ENCODE measurements at regions not wholly inside any gene's neighbourhood (a gene's known extent, or its start where the extent isn't known, plus 50 kb on each side); places are given as distances from the start of the nearest gene placed in this dataset.

- peaks cover 10% of the 10 kb centered on the region for H3K9me3 Mint-ChIP-seq
- H3K27ac Mint-ChIP-seq = no peak overlapping the region
- DNase-seq (ENCODE audit: low spot score) = no peak
- H3K36me3 Mint-ChIP-seq (ENCODE audit: low read depth) = no peaks in the 10 kb centered on the region
- H3K4me1 Mint-ChIP-seq (ENCODE audit: low read depth) = peaks cover 14% of the 10 kb centered on the region
- H3K4me3 Mint-ChIP-seq = no peak overlapping the region
- peaks cover 17% of the 10 kb centered on the region for H3K27me3 Mint-ChIP-seq (ENCODE audit: low read depth)
Measured at GRCh38 chr10:3620818-3621217, 164.2 kb downstream of the KLF6 start.

- Mint-ChIP-seq H3K36me3 (ENCODE audit: low read depth) (no peaks in the 10 kb centered on the region), H3K27ac (no peak overlapping the region), H3K27me3 (ENCODE audit: low read depth) (peaks cover 17% of the 10 kb centered on the region), H3K4me1 (ENCODE audit: low read depth) (peaks cover 14% of the 10 kb centered on the region), H3K9me3 (peaks cover 10% of the 10 kb centered on the region), H3K4me3 (no peak overlapping the region)
- no peak for DNase-seq (ENCODE audit: low spot score)
Measured at GRCh38 chr10:3619241-3619640, 165.8 kb downstream of the KLF6 start.

GRCh38 chr10:3616880-3617279 is 168.1 kb downstream of the KLF6 start:
- Mint-ChIP-seq H3K9me3 (peaks cover 17% of the 10 kb centered on the region), H3K27ac (no peak overlapping the region), H3K4me1 (ENCODE audit: low read depth) (no peaks in the 10 kb centered on the region), H3K36me3 (ENCODE audit: low read depth) (no peaks in the 10 kb centered on the region), H3K4me3 (no peak overlapping the region), H3K27me3 (ENCODE audit: low read depth) (peaks cover 17% of the 10 kb centered on the region)
- DNase-seq (ENCODE audit: low spot score) = no peak

GRCh38 chr10:3613318-3613717 is 171.7 kb downstream of the KLF6 start:
- Mint-ChIP-seq H3K9me3 (peaks cover 42% of the 10 kb centered on the region), H3K4me1 (ENCODE audit: low read depth) (no peaks in the 10 kb centered on the region), H3K36me3 (ENCODE audit: low read depth) (peaks cover 9% of the 10 kb centered on the region), H3K27me3 (ENCODE audit: low read depth) (peaks cover 18% of the 10 kb centered on the region), H3K27ac (no peak overlapping the region), H3K4me3 (no peak overlapping the region)
- no peak for DNase-seq (ENCODE audit: low spot score)

- Mint-ChIP-seq H3K27ac (no peak overlapping the region), H3K9me3 (peaks cover 52% of the 10 kb centered on the region), H3K4me3 (no peak overlapping the region)
Measured at GRCh38 chr10:3612183-3613001, 172.6 kb downstream of the KLF6 start.

GRCh38 chr10:3606309-3606708 is 178.7 kb downstream of the KLF6 start:
- Mint-ChIP-seq H3K9me3 (peaks cover 54% of the 10 kb centered on the region), H3K4me3 (no peak overlapping the region), H3K4me1 (ENCODE audit: low read depth) (no peaks in the 10 kb centered on the region)

More at GRCh38 chr10:3612183-3613001, 172.6 kb downstream of the KLF6 start:
- DNase-seq (ENCODE audit: low spot score) = no peak
- peaks cover 14% of the 10 kb centered on the region for H3K27me3 Mint-ChIP-seq (ENCODE audit: low read depth)
- peaks cover 11% of the 10 kb centered on the region for H3K36me3 Mint-ChIP-seq (ENCODE audit: low read depth)
- no peaks in the 10 kb centered on the region for H3K4me1 Mint-ChIP-seq (ENCODE audit: low read depth)

GRCh38 chr10:3605882-3606281 is 179.1 kb downstream of the KLF6 start:
- Mint-ChIP-seq H3K4me1 (ENCODE audit: low read depth) (no peaks in the 10 kb centered on the region), H3K9me3 (peaks cover 50% of the 10 kb centered on the region), H3K27ac (no peak overlapping the region), H3K36me3 (ENCODE audit: low read depth) (peaks cover 12% of the 10 kb centered on the region), H3K4me3 (no peak overlapping the region), H3K27me3 (ENCODE audit: low read depth) (peaks cover 20% of the 10 kb centered on the region)
- no peak for DNase-seq (ENCODE audit: low spot score)

More at GRCh38 chr10:3606309-3606708, 178.7 kb downstream of the KLF6 start:
- Mint-ChIP-seq H3K27ac (no peak overlapping the region), H3K36me3 (ENCODE audit: low read depth) (peaks cover 12% of the 10 kb centered on the region), H3K27me3 (ENCODE audit: low read depth) (peaks cover 16% of the 10 kb centered on the region)
- DNase-seq (ENCODE audit: low spot score) = no peak

GRCh38 chr10:3595736-3596135 is 189.3 kb downstream of the KLF6 start:
- Mint-ChIP-seq H3K9me3 (no peaks in the 10 kb centered on the region), H3K36me3 (ENCODE audit: low read depth) (no peaks in the 10 kb centered on the region), H3K4me3 (no peak overlapping the region), H3K4me1 (ENCODE audit: low read depth) (no peaks in the 10 kb centered on the region), H3K27me3 (ENCODE audit: low read depth) (peaks cover 42% of the 10 kb centered on the region), H3K27ac (no peak overlapping the region)
- no peak for DNase-seq (ENCODE audit: low spot score)

- no peak for DNase-seq (ENCODE audit: low spot score)
- Mint-ChIP-seq H3K9me3 (no peaks in the 10 kb centered on the region), H3K27me3 (ENCODE audit: low read depth) (peaks cover 36% of the 10 kb centered on the region), H3K36me3 (ENCODE audit: low read depth) (no peaks in the 10 kb centered on the region), H3K4me3 (no peak overlapping the region), H3K27ac (no peak overlapping the region), H3K4me1 (ENCODE audit: low read depth) (no peaks in the 10 kb centered on the region)
Measured at GRCh38 chr10:3593611-3594010, 191.4 kb downstream of the KLF6 start.

GRCh38 chr10:3592424-3592823 is 192.6 kb downstream of the KLF6 start:
- no peaks in the 10 kb centered on the region for H3K9me3 Mint-ChIP-seq
- no peak overlapping the region for H3K4me3 Mint-ChIP-seq
- DNase-seq (ENCODE audit: low spot score) = no peak
- no peak overlapping the region for H3K27ac Mint-ChIP-seq
- H3K27me3 Mint-ChIP-seq (ENCODE audit: low read depth) = peaks cover 34% of the 10 kb centered on the region
- H3K36me3 Mint-ChIP-seq (ENCODE audit: low read depth) = no peaks in the 10 kb centered on the region
- H3K4me1 Mint-ChIP-seq (ENCODE audit: low read depth) = no peaks in the 10 kb centered on the region

- Mint-ChIP-seq H3K27me3 (ENCODE audit: low read depth) (peaks cover 36% of the 10 kb centered on the region), H3K9me3 (no peaks in the 10 kb centered on the region), H3K36me3 (ENCODE audit: low read depth) (no peaks in the 10 kb centered on the region), H3K4me3 (no peak overlapping the region), H3K4me1 (ENCODE audit: low read depth) (no peaks in the 10 kb centered on the region), H3K27ac (no peak overlapping the region)
- DNase-seq (ENCODE audit: low spot score) = no peak
Measured at GRCh38 chr10:3588816-3589215, 196.2 kb downstream of the KLF6 start.

- Mint-ChIP-seq H3K4me3 (no peak overlapping the region), H3K27me3 (ENCODE audit: low read depth) (peaks cover 33% of the 10 kb centered on the region), H3K27ac (no peak overlapping the region), H3K9me3 (no peaks in the 10 kb centered on the region), H3K4me1 (ENCODE audit: low read depth) (no peaks in the 10 kb centered on the region), H3K36me3 (ENCODE audit: low read depth) (no peaks in the 10 kb centered on the region)
- no peak for DNase-seq (ENCODE audit: low spot score)
Measured at GRCh38 chr10:3588346-3588745, 196.7 kb downstream of the KLF6 start.

- H3K4me3 Mint-ChIP-seq = no peak overlapping the region
- peaks cover 34% of the 10 kb centered on the region for H3K27me3 Mint-ChIP-seq (ENCODE audit: low read depth)
- H3K9me3 Mint-ChIP-seq = no peaks in the 10 kb centered on the region
- no peaks in the 10 kb centered on the region for H3K4me1 Mint-ChIP-seq (ENCODE audit: low read depth)
- no peak overlapping the region for H3K27ac Mint-ChIP-seq
- no peaks in the 10 kb centered on the region for H3K36me3 Mint-ChIP-seq (ENCODE audit: low read depth)
- no peak for DNase-seq (ENCODE audit: low spot score)
Measured at GRCh38 chr10:3584926-3585784, 199.9 kb downstream of the KLF6 start.

- Mint-ChIP-seq H3K9me3 (no peaks in the 10 kb centered on the region), H3K4me3 (no peak overlapping the region), H3K27me3 (ENCODE audit: low read depth) (peaks cover 34% of the 10 kb centered on the region), H3K36me3 (ENCODE audit: low read depth) (no peaks in the 10 kb centered on the region), H3K4me1 (ENCODE audit: low read depth) (peaks cover 7% of the 10 kb centered on the region), H3K27ac (no peak overlapping the region)
- no peak for DNase-seq (ENCODE audit: low spot score)
Measured at GRCh38 chr10:3580565-3580964, 204.4 kb downstream of the KLF6 start.
